Breast epithelium (tissue), 4 donors: ENCODE measurements at regions not wholly inside any gene's neighbourhood (a gene's known extent, or its start where the extent isn't known, plus 50 kb on each side); places are given as distances from the start of the nearest gene placed in this dataset.

ENCODE experiments used
- DNase-seq, 2 donors: peaks; one replicate each; pipeline ENCODE4 v3.0.0-alpha.2; 2019; ENCODE audit warnings: low spot score in 2 of 2
- H3K27ac ChIP-seq, 2 donors: fragments of 200-600 bp; sonication (generic) in 1 of 2; one replicate each; pipeline ENCODE4 v1.5.1; 2016 to 2019; ENCODE audit warnings: mild to moderate bottlenecking in 1 of 2
- H3K27me3 ChIP-seq, 2 donors: fragments of 200-600 bp; sonication (generic) in 1 of 2; one replicate each; pipeline versions ENCODE4 v1.5.1 to v1.6.0; 2017 to 2019; ENCODE audit warnings: control low read depth in 1 of 2, mild to moderate bottlenecking in 1 of 2
- H3K36me3 ChIP-seq: fragments of 200-600 bp; one replicate; pipeline ENCODE4 v1.5.1; 2019
- H3K4me1 ChIP-seq, 2 donors: fragments of 200-600 bp; sonication (generic); one replicate each; pipeline ENCODE4 v1.5.1; 2016 to 2019; ENCODE audit warnings: control low read depth in 1 of 2
- H3K4me3 ChIP-seq, 3 donors: fragments of 200-600 bp; sonication (generic); 1 replicate in 2 of 3; 2 replicates in 1 of 3; pipeline ENCODE4 v1.5.1; 2016 to 2019; ENCODE audit warnings: mild to moderate bottlenecking in 3 of 3, moderate library complexity in 2 of 3
- H3K9me3 ChIP-seq, 2 donors: fragments of 200-600 bp; sonication (generic) in 1 of 2; one replicate each; pipeline ENCODE4 v1.5.1; 2016 to 2019; ENCODE audit warnings: control low read depth in 1 of 2
- POLR2A ChIP-seq: fragments of 450-650 bp; IDR thresholded peaks from one replicate; pipeline ENCODE4 v1.6.1; 2016; ENCODE audit warnings: antibody characterized with exemption, mild to moderate bottlenecking, moderate library complexity
- POLR2AphosphoS5 ChIP-seq, 3 donors: sonication (generic); formaldehyde crosslinking; IDR thresholded peaks; one replicate each; pipeline ENCODE4 v1.6.1; 2017; ENCODE audit warnings: antibody characterized with exemption in 3 of 3
- intact Hi-C: fragments of 100-400 bp; cut with DNase I; formaldehyde crosslinking; loops from one replicate; pipeline ENCODE4 v1.15.1; 2023; ENCODE audit warnings: low total_unique reads
- TF ChIP-seq, protein P1 (sequence below), 3 donors: fragments of 450-650 bp; IDR thresholded peaks; one replicate each; pipeline ENCODE4 v1.5.1; 2016 to 2017; ENCODE audit warnings: antibody characterized with exemption in 3 of 3, mild to moderate bottlenecking in 3 of 3, moderate library complexity in 3 of 3

DNA sequence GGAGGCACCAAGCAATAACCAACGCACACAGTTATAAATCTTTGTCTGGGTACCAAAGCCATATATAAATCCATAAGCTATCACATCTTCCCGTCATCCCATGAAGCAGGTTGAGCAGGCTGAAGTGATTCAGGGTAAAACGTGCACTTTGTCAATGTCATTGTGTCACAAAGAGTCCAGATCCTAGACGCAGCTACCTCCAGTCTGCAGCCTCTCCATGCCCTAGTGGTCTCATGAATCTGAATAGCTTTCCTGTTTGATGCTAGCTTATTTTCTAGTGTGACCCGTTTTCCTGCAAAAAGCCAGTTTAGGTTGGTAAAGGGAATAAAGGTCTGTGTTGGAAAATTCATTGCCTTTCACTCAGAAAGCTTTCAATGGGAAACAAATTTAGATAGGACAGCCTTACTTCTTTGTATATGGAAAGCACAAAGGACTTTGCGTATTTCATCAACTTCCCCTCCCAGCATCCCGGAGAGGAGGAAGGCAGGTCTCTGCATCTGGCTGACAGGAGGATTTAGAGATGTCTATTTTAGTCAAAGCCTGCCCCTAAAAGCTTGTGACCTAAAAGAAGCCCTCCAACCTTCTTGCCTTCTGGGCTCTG, 222.3 kb upstream of the ARL4C start:
- intact Hi-C loops = no loop called here
- Histone ChIP-seq H3K4me1 (no peaks in the 10 kb centered on the region), H3K36me3 (no peaks in the 10 kb centered on the region), H3K9me3 (no peaks in the 10 kb centered on the region), H3K27me3 (no peaks in the 10 kb centered on the region), H3K27ac (no peak overlapping the region), H3K4me3 (no peak overlapping the region)
- no peak for DNase-seq
- TF ChIP-seq, protein P1, sequence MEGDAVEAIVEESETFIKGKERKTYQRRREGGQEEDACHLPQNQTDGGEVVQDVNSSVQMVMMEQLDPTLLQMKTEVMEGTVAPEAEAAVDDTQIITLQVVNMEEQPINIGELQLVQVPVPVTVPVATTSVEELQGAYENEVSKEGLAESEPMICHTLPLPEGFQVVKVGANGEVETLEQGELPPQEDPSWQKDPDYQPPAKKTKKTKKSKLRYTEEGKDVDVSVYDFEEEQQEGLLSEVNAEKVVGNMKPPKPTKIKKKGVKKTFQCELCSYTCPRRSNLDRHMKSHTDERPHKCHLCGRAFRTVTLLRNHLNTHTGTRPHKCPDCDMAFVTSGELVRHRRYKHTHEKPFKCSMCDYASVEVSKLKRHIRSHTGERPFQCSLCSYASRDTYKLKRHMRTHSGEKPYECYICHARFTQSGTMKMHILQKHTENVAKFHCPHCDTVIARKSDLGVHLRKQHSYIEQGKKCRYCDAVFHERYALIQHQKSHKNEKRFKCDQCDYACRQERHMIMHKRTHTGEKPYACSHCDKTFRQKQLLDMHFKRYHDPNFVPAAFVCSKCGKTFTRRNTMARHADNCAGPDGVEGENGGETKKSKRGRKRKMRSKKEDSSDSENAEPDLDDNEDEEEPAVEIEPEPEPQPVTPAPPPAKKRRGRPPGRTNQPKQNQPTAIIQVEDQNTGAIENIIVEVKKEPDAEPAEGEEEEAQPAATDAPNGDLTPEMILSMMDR (IDR thresholded peaks at IDR 0.05) = no peak

DNA sequence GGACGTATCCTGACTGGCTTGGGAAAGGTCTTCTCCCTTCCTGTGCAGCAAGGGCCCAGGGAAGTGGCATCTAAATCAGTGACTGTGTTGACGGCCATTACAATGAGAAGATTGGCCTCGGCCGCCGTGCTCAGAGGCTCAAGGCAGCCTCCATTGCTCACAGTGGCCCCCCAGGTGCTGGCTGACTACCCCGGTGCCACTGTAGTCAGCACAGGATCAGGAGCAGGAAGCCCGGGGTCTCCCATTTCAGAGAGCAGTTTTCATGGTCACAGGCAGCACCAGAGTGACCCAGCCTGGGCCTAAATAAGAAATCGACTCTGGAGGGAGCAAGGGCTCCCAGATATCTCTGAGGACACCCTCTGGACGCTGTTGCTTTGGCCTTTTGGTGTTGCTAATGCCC, 219.4 kb upstream of the ARL4C start:
- H3K27me3 ChIP-seq = no peaks in the 10 kb centered on the region
- no peak overlapping the region for H3K27ac ChIP-seq
- no peaks in the 10 kb centered on the region for H3K36me3 ChIP-seq
- no peak overlapping the region for H3K4me3 ChIP-seq
- no peaks in the 10 kb centered on the region for H3K4me1 ChIP-seq
- H3K9me3 ChIP-seq = no peaks in the 10 kb centered on the region
- TF ChIP-seq, protein P1 (IDR thresholded peaks at IDR 0.05) = no peak
- intact Hi-C loops = no loop called here
- DNase-seq = no peak

DNA sequence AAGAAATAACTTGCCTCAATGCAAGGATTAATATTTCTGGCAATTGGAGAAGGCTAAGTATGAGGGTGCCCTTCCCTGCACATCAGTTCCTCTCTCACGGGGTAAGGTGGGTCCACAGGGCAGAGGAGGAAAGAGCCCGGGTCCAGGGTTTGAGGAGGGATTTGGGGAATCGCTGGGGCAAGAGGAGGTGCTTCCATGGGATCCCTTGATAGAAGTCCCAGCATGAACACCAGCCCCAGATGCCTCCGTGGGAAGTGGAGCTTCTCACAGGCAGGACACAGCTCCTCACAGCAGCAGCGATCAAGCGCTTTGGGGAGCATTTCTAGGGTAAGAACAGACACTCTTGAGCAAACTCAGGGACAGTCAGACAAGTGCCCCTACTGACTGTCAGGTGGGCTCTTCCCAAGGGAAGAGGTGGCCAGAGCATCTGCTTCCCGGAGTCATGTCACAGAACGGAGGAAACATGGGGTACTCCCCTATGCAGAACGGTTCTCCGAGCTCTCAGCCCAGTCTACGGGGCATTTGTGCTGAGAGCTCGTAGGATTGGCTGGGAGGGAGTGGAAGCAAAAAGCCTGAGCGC, 218.9 kb upstream of the ARL4C start:
- intact Hi-C loops = no loop called here
- DNase-seq = no peak
- no peaks in the 10 kb centered on the region for H3K36me3 ChIP-seq

DNA sequence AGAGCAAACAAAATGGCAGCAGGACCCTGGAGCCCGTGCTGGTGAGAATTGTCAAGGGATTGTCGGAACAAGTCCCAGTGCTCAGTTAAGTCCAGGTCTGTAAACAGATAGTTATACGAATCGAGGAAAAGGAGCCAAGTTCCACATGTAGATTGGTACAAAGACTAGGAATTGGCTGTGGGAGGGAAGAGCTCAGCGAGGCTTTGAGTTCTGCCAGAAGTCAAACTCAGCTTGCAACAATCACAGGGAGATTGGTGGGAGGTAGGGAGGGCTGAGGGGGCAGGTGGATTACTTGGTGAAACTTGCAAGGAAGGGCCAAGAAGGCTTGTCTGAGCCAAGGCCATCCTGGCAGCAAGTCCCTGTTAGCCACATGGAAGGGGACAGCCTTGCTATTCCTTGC, 217.8 kb upstream of the ARL4C start:
- intact Hi-C loops = no loop called here
- Histone ChIP-seq H3K36me3 (no peaks in the 10 kb centered on the region), H3K4me1 (no peaks in the 10 kb centered on the region), H3K9me3 (no peaks in the 10 kb centered on the region), H3K27ac (no peak overlapping the region), H3K27me3 (no peaks in the 10 kb centered on the region), H3K4me3 (no peak overlapping the region)
- TF ChIP-seq POLR2A (no peak), POLR2AphosphoS5 (IDR thresholded peaks at IDR 0.05) (no peak)
- TF ChIP-seq, protein P1 (IDR thresholded peaks at IDR 0.05) = no peak
- DNase-seq = no peak

More for the DNA sequence above, 218.9 kb upstream of the ARL4C start:
- Histone ChIP-seq H3K4me3 (no peak overlapping the region), H3K27ac (no peak overlapping the region), H3K4me1 (no peaks in the 10 kb centered on the region), H3K9me3 (no peaks in the 10 kb centered on the region), H3K27me3 (no peaks in the 10 kb centered on the region)
- TF ChIP-seq POLR2AphosphoS5 (IDR thresholded peaks at IDR 0.05) (no peak), POLR2A (no peak)
- TF ChIP-seq, protein P1 (IDR thresholded peaks at IDR 0.05) = no peak

DNA sequence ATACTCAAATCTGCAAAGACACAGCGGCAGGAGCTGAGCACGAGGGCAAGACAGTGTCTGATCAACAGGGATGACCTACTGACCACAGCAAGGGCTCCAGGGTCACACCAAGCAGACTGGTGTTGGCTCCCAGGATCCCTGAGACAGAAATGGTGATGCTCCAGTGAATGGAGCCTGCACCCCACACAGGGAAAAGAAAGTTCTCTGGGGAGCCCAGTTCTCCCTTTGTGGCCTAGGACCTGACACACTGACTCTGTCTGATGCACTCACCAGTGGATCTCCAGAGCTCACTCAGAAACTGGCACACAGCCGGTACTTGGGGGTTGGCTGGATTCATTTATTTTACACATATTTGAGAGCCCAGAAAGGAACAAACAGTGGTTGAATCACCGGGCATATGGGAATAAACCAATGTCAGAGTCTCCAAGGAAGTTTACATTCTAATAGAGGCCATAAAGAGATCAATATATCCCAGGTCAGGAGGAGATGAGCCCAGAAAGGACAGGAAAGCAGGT, 215.6 kb upstream of the ARL4C start:
- no peak overlapping the region for H3K4me3 ChIP-seq
- TF ChIP-seq, protein P1 (IDR thresholded peaks at IDR 0.05) = no peak
- TF ChIP-seq POLR2AphosphoS5 (IDR thresholded peaks at IDR 0.05) = no peak

More for the DNA sequence above, 215.6 kb upstream of the ARL4C start:
- intact Hi-C loops = no loop called here
- H3K36me3 ChIP-seq = no peaks in the 10 kb centered on the region
- no peaks in the 10 kb centered on the region for H3K4me1 ChIP-seq
- H3K27ac ChIP-seq = no peak overlapping the region
- H3K9me3 ChIP-seq = no peaks in the 10 kb centered on the region
- no peaks in the 10 kb centered on the region for H3K27me3 ChIP-seq
- DNase-seq = no peak
